BLaER1 treated with 17β-estradiol and CSF1 and Interleukin-3, amounts not matched to agents 10 nM and 100 nM (cell line): ENCODE measurements at regions not wholly inside any gene's neighbourhood (a gene's known extent, or its start where the extent isn't known, plus 50 kb on each side); places are given as distances from the start of the nearest gene placed in this dataset.

Experiments
- H3K27ac ChIP-seq, 11 experiments: shearing (Covaris generic); formaldehyde crosslinking; 2 replicates each; pipeline ENCODE4 v1.8.1; 2022
- H3K27me3 ChIP-seq, 11 experiments: shearing (Covaris generic); formaldehyde crosslinking; 2 replicates each; pipeline ENCODE4 v1.8.1; 2022
- H3K36me3 ChIP-seq, 11 experiments: shearing (Covaris generic); formaldehyde crosslinking; 2 replicates each; pipeline ENCODE4 v1.8.1; 2022
- H3K4me1 ChIP-seq, 10 experiments: shearing (Covaris generic); formaldehyde crosslinking; 2 replicates each; pipeline ENCODE4 v1.8.1; 2022
- H3K4me2 ChIP-seq, 11 experiments: shearing (Covaris generic); formaldehyde crosslinking; 2 replicates each; pipeline ENCODE4 v1.8.1; 2022
- H3K4me3 ChIP-seq, 10 experiments: shearing (Covaris generic); formaldehyde crosslinking; 2 replicates each; pipeline ENCODE4 v1.8.1; 2022
- H3K9ac ChIP-seq, 11 experiments: shearing (Covaris generic); formaldehyde crosslinking; 2 replicates each; pipeline ENCODE4 v1.8.1; 2022
- H3K9me3 ChIP-seq, 11 experiments: shearing (Covaris generic); formaldehyde crosslinking; replicated peaks in 1 of 11; 2 replicates each; pipeline ENCODE4 v1.8.1; 2022
- H4K20me1 ChIP-seq, 11 experiments: shearing (Covaris generic); formaldehyde crosslinking; 2 replicates each; pipeline ENCODE4 v1.8.1; 2022
- Cebpa-rat ChIP-seq, 11 experiments: shearing (Covaris generic); IDR thresholded peaks; 2 replicates each; pipeline ENCODE4 v1.8.1; 2022

GRCh38 chr12:20122274-20122673, 246.1 kb upstream of the PDE3A start:
- H3K4me3 ChIP-seq, result no peak overlapping the region
- no peaks in the 10 kb centered on the region for H3K27me3 ChIP-seq
- no peak overlapping the region for H3K4me2 ChIP-seq
- no peak overlapping the region for H3K27ac ChIP-seq
- no peak overlapping the region for H3K9ac ChIP-seq
- no peaks in the 10 kb centered on the region for H3K36me3 ChIP-seq
- H3K9me3 ChIP-seq, result no peaks in the 10 kb centered on the region
- H3K4me1 ChIP-seq, result no peaks in the 10 kb centered on the region
- H4K20me1 ChIP-seq, result no peaks in the 10 kb centered on the region
- TF ChIP-seq Cebpa-rat (IDR thresholded peaks at IDR 0.05), result no peak

- H4K20me1 ChIP-seq, result no peaks in the 10 kb centered on the region
- no peaks in the 10 kb centered on the region for H3K4me1 ChIP-seq
- H3K9ac ChIP-seq, result no peak overlapping the region
- no peak overlapping the region for H3K4me3 ChIP-seq
- H3K27ac ChIP-seq, result no peak overlapping the region
- no peaks in the 10 kb centered on the region for H3K27me3 ChIP-seq
- TF ChIP-seq Cebpa-rat (IDR thresholded peaks at IDR 0.05), result no peak
- no peaks in the 10 kb centered on the region for H3K9me3 ChIP-seq
- H3K4me2 ChIP-seq, result no peak overlapping the region
- no peaks in the 10 kb centered on the region for H3K36me3 ChIP-seq
Observed at GRCh38 chr12:20123465-20123864, 244.9 kb upstream of the PDE3A start.

GRCh38 chr12:20125276-20125798, 243.0 kb upstream of the PDE3A start:
- no peak overlapping the region for H3K27ac ChIP-seq
- H3K9me3 ChIP-seq, result no peaks in the 10 kb centered on the region
- no peaks in the 10 kb centered on the region for H3K27me3 ChIP-seq
- H3K4me3 ChIP-seq, result no peak overlapping the region
- H4K20me1 ChIP-seq, result no peaks in the 10 kb centered on the region
- no peak overlapping the region for H3K9ac ChIP-seq
- no peaks in the 10 kb centered on the region for H3K36me3 ChIP-seq
- H3K4me2 ChIP-seq, result no peak overlapping the region
- H3K4me1 ChIP-seq, result no peaks in the 10 kb centered on the region
- no peak for TF ChIP-seq Cebpa-rat (IDR thresholded peaks at IDR 0.05)

DNA sequence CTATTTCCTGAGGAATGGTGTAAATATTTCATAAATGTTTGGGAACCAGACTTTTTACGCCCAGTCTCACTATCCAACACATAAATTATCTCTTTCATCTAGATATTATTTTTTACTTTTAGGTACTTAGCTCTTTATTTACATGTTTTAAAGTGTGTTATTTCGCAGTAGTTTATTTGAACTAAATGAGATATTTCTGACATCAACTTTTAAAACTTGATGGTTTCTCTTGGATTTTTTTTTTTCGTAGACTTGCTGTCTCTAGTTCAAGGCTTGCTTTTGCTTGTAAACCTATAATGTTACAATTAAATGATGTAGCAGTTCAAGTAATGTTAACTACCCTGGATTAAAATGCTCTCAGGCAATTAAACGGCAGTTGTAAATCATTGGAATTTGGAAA, 241.7 kb upstream of the PDE3A start:
- Histone ChIP-seq H3K27me3 (no peaks in the 10 kb centered on the region), H3K4me1 (no peaks in the 10 kb centered on the region), H3K9ac (no peak overlapping the region), H4K20me1 (no peaks in the 10 kb centered on the region), H3K9me3 (no peaks in the 10 kb centered on the region), H3K4me2 (no peak overlapping the region), H3K36me3 (no peaks in the 10 kb centered on the region), H3K27ac (no peak overlapping the region), H3K4me3 (no peak overlapping the region)
- TF ChIP-seq Cebpa-rat (IDR thresholded peaks at IDR 0.05), result no peak

DNA sequence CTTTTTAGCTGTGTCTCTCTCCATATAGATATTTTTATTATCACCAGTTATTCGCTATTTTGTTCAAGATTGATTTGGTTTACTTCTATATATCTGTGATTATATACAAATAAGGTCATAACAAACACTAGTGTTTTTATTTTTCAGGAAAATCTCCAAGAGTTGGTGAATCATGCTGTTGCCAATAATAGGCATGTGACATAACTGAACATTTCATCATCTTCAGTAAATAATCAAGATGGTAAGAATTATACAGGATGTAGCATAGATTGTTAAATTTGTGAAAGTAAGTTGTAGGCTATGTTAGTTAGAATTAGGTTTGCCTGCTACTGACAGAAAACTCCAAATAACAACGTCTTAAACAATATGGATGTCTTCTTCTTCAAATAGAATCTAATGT, 240.9 kb upstream of the PDE3A start:
- H3K4me1 ChIP-seq, result no peaks in the 10 kb centered on the region
- H3K27me3 ChIP-seq, result no peaks in the 10 kb centered on the region
- no peak overlapping the region for H3K9ac ChIP-seq
- H3K27ac ChIP-seq, result no peak overlapping the region
- no peaks in the 10 kb centered on the region for H3K9me3 ChIP-seq
- no peak overlapping the region for H3K4me2 ChIP-seq
- H4K20me1 ChIP-seq, result no peaks in the 10 kb centered on the region
- H3K36me3 ChIP-seq, result no peaks in the 10 kb centered on the region
- no peak for TF ChIP-seq Cebpa-rat (IDR thresholded peaks at IDR 0.05)
- no peak overlapping the region for H3K4me3 ChIP-seq

DNA sequence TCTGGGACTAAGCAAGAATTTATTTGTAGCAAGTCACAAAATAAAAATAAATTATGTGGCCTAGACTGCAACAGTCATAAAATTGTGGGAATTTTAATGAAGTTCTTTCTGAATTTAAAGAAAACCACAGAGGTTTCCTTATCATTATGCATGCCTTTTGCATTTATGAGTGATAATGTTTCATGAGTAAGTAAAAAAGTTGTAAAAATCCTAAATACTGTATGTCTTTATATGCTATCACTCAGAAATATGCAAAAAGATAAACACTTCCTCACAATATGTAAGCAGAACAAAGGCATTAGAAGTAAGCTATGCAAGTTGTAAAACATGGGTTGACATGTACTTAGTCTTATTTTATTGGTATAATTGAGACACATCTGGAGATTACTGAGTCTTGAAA, 239.4 kb upstream of the PDE3A start:
- Histone ChIP-seq H3K4me2 (no peak overlapping the region), H3K27ac (no peak overlapping the region), H3K36me3 (no peaks in the 10 kb centered on the region), H3K4me3 (no peak overlapping the region), H3K4me1 (no peaks in the 10 kb centered on the region), H3K27me3 (no peaks in the 10 kb centered on the region), H3K9ac (no peak overlapping the region), H4K20me1 (no peaks in the 10 kb centered on the region), H3K9me3 (no peaks in the 10 kb centered on the region)
- TF ChIP-seq Cebpa-rat (IDR thresholded peaks at IDR 0.05), result no peak

- TF ChIP-seq Cebpa-rat (IDR thresholded peaks at IDR 0.05), result no peak
- Histone ChIP-seq H3K4me3 (no peak overlapping the region), H3K27ac (no peak overlapping the region), H4K20me1 (no peaks in the 10 kb centered on the region), H3K4me1 (no peaks in the 10 kb centered on the region), H3K4me2 (no peak overlapping the region), H3K36me3 (no peaks in the 10 kb centered on the region), H3K27me3 (no peaks in the 10 kb centered on the region), H3K9me3 (no peaks in the 10 kb centered on the region), H3K9ac (no peak overlapping the region)
Observed at GRCh38 chr12:20132818-20133217, 235.5 kb upstream of the PDE3A start.

- TF ChIP-seq Cebpa-rat (IDR thresholded peaks at IDR 0.05), result no peak
- H3K27me3 ChIP-seq, result no peaks in the 10 kb centered on the region
- H3K9me3 ChIP-seq, result no peaks in the 10 kb centered on the region
- H3K4me1 ChIP-seq, result no peaks in the 10 kb centered on the region
- no peak overlapping the region for H3K27ac ChIP-seq
- no peak overlapping the region for H3K4me3 ChIP-seq
- H4K20me1 ChIP-seq, result no peaks in the 10 kb centered on the region
- no peaks in the 10 kb centered on the region for H3K36me3 ChIP-seq
- H3K9ac ChIP-seq, result no peak overlapping the region
- H3K4me2 ChIP-seq, result no peak overlapping the region
Observed at GRCh38 chr12:20134652-20135051, 233.7 kb upstream of the PDE3A start.

GRCh38 chr12:20140751-20141150, 227.6 kb upstream of the PDE3A start:
- no peak overlapping the region for H3K9ac ChIP-seq
- TF ChIP-seq Cebpa-rat (IDR thresholded peaks at IDR 0.05), result no peak
- H3K27me3 ChIP-seq, result no peaks in the 10 kb centered on the region
- H4K20me1 ChIP-seq, result no peaks in the 10 kb centered on the region
- H3K4me1 ChIP-seq, result no peaks in the 10 kb centered on the region
- H3K4me2 ChIP-seq, result no peak overlapping the region
- no peaks in the 10 kb centered on the region for H3K36me3 ChIP-seq
- H3K27ac ChIP-seq, result no peak overlapping the region
- no peaks in the 10 kb centered on the region for H3K9me3 ChIP-seq
- no peak overlapping the region for H3K4me3 ChIP-seq

DNA sequence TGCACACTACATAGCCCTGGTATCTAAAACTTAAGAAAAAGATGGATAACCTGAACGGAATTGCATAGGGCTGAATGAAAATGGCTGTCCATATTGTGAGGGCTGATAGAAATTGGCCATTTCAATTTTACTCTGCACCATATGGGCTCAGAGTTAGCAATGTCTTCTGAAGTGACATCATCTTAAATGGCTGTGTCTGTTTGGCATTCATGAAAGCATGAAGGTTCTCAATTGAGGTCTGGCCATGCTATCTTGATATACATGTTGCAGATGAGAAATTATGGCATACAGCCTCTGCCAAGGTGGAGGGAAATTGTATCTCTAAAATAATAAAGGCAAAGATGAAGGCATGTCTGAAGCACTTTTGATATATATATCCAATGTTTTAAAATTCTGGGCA, 226.0 kb upstream of the PDE3A start:
- H3K9me3 ChIP-seq, result no peaks in the 10 kb centered on the region
- H3K4me1 ChIP-seq, result no peaks in the 10 kb centered on the region
- H3K4me3 ChIP-seq, result no peak overlapping the region
- no peak overlapping the region for H3K27ac ChIP-seq
- H3K4me2 ChIP-seq, result no peak overlapping the region
- H3K36me3 ChIP-seq, result no peaks in the 10 kb centered on the region
- no peak for TF ChIP-seq Cebpa-rat (IDR thresholded peaks at IDR 0.05)
- no peaks in the 10 kb centered on the region for H4K20me1 ChIP-seq
- H3K9ac ChIP-seq, result no peak overlapping the region
- H3K27me3 ChIP-seq, result no peaks in the 10 kb centered on the region

DNA sequence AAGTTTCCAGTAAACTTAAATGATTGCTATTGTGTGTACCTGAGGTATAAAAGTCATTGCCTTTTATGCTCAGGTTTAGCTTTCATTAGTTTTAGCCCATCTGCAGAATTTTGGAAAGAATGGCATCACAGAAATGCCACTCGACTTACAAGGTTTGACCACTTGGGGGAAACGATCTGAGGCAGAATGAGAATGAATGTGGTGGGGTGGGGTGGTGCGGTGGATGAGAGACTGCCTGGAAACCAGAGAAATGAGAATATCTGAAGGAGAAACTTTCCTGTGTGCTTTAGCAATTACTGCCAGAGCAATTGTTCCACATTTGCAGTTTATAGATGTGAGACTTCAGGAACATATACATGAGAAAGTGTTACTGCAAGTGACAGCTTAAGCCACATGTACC, 225.4 kb upstream of the PDE3A start:
- H3K27me3 ChIP-seq, result no peaks in the 10 kb centered on the region
- H3K4me2 ChIP-seq, result no peak overlapping the region
- H3K4me3 ChIP-seq, result no peak overlapping the region
- no peaks in the 10 kb centered on the region for H3K9me3 ChIP-seq
- no peak overlapping the region for H3K27ac ChIP-seq
- no peaks in the 10 kb centered on the region for H3K4me1 ChIP-seq
- H4K20me1 ChIP-seq, result no peaks in the 10 kb centered on the region
- H3K36me3 ChIP-seq, result no peaks in the 10 kb centered on the region
- no peak overlapping the region for H3K9ac ChIP-seq
- TF ChIP-seq Cebpa-rat (IDR thresholded peaks at IDR 0.05), result no peak
